Prostate gland (tissue), 2 donors: ENCODE measurements at regions not wholly inside any gene's neighbourhood (a gene's known extent, or its start where the extent isn't known, plus 50 kb on each side); places are given as distances from the start of the nearest gene placed in this dataset.

Source experiments
- CTCF ChIP-seq, 4 experiments: fragments of 200-600 bp in 2 of 4; fragments of 450-650 bp in 2 of 4; sonication (generic) in 2 of 4; IDR thresholded peaks; 1 replicate in 3 of 4; 2 replicates in 1 of 4; pipeline ENCODE4 v1.5.1; 2016 to 2019; ENCODE audit warnings: antibody characterized with exemption in 4 of 4, mild to moderate bottlenecking in 2 of 4, moderate library complexity in 2 of 4
- POLR2A ChIP-seq: fragments of 450-650 bp; IDR thresholded peaks from one replicate; pipeline ENCODE4 v1.6.1; 2016; ENCODE audit warnings: antibody characterized with exemption, mild to moderate bottlenecking
- POLR2AphosphoS5 ChIP-seq: sonication (generic); formaldehyde crosslinking; IDR thresholded peaks from one replicate; pipeline ENCODE4 v1.6.1; 2017; ENCODE audit warnings: antibody characterized with exemption

GRCh38 chr7:88452646-88453045, 146.0 kb upstream of the STEAP4 start:
- no peak for TF ChIP-seq CTCF (IDR thresholded peaks at IDR 0.05)
- no peak for TF ChIP-seq POLR2A
- TF ChIP-seq POLR2AphosphoS5, result no peak
